ENCODE measurements at regions not wholly inside any gene's neighbourhood (a gene's known extent, or its start where the extent isn't known, plus 50 kb on each side); places are given as distances from the start of the nearest gene placed in this dataset.
"Not testable (repeated sequence)": the region's sequence is repeated elsewhere in the genome, so short reads cannot be mapped to it uniquely, and the experiment has no call there.

DNA sequence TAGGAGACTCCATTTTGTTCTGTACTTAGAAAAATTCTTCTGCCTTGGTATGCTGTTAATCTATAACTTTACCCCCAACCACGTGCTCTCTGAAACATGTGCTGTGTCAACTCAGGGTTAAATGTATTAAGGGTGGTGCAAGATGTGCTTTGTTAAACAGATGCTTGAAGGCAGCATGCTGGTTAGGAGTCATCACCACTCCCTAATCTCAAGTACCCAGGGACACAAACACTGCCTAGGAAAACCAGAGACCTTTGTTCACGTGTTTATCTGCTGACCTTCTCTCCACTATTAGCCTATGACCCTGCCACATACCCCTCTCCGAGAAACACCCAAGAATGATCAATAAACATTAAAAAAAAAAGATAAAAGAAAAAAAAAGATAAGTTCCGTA lies 93.0 kb upstream of the ZNF519 start:
- ATAC-seq (replicated peaks in 1 of 4); H3K27ac Mint-ChIP-seq; H3K27me3 Mint-ChIP-seq; H3K27me3 ChIP-seq (replicated peaks in 1 of 2; ENCODE audit: control insufficient read depth in 2 of 2, extremely low read depth in 1 of 2, insufficient read depth in 2 of 2, low read length in 1 of 2); CTCF ChIA-PET; DNase-seq; H3K9me3 Mint-ChIP-seq; H3K4me1 ChIP-seq (ENCODE audit: control insufficient read depth in 1 of 2, extremely low read depth in 1 of 2, insufficient read depth in 2 of 2, low read length in 2 of 2); H3K9me3 ChIP-seq; H3K4me3 ChIP-seq (ENCODE audit: control insufficient read depth in 1 of 2, extremely low read depth in 1 of 2, low read length in 1 of 2); H3K4me3 Mint-ChIP-seq; POLR2A ChIA-PET; H3K4me1 Mint-ChIP-seq; H3K36me3 ChIP-seq (ENCODE audit: control insufficient read depth in 2 of 2, extremely low read depth in 1 of 2, insufficient read depth in 1 of 2, low read length in 1 of 2); H3K27ac ChIP-seq (ENCODE audit: low read length): not testable (repeated sequence)
- peaks cover 28% of the 10 kb centered on the region for H3K36me3 Mint-ChIP-seq
- no CpG with 5 or more reads among the region's 4 CpGs for WGBS (ENCODE audit: insufficient coverage)

GRCh38 chr18:14224551-14225285 lies 92.5 kb upstream of the ZNF519 start:
- WGBS (ENCODE audit: insufficient coverage) = 96% methylated on average over 19 of the region's 27 CpGs
- ATAC-seq (replicated peaks in 1 of 4); DNase-seq; H3K27me3 ChIP-seq (replicated peaks in 1 of 2; ENCODE audit: control insufficient read depth in 2 of 2, extremely low read depth in 1 of 2, insufficient read depth in 2 of 2, low read length in 1 of 2); H3K4me3 ChIP-seq (ENCODE audit: control insufficient read depth in 1 of 2, extremely low read depth in 1 of 2, low read length in 1 of 2); H3K27ac Mint-ChIP-seq; H3K27ac ChIP-seq (ENCODE audit: low read length); H3K4me1 Mint-ChIP-seq; POLR2A ChIA-PET; H3K27me3 Mint-ChIP-seq; H3K9me3 Mint-ChIP-seq; H3K4me3 Mint-ChIP-seq; H3K36me3 ChIP-seq (ENCODE audit: control insufficient read depth in 2 of 2, extremely low read depth in 1 of 2, insufficient read depth in 1 of 2, low read length in 1 of 2); H3K4me1 ChIP-seq (ENCODE audit: control insufficient read depth in 1 of 2, extremely low read depth in 1 of 2, insufficient read depth in 2 of 2, low read length in 2 of 2); H3K9me3 ChIP-seq; CTCF ChIA-PET: not testable (repeated sequence)
- H3K36me3 Mint-ChIP-seq = peaks cover 30% of the 10 kb centered on the region

GRCh38 chr18:14223919-14224318 lies 91.7 kb upstream of the ZNF519 start:
- H3K4me1 Mint-ChIP-seq, POLR2A ChIA-PET, CTCF ChIA-PET: not testable (repeated sequence)

DNA sequence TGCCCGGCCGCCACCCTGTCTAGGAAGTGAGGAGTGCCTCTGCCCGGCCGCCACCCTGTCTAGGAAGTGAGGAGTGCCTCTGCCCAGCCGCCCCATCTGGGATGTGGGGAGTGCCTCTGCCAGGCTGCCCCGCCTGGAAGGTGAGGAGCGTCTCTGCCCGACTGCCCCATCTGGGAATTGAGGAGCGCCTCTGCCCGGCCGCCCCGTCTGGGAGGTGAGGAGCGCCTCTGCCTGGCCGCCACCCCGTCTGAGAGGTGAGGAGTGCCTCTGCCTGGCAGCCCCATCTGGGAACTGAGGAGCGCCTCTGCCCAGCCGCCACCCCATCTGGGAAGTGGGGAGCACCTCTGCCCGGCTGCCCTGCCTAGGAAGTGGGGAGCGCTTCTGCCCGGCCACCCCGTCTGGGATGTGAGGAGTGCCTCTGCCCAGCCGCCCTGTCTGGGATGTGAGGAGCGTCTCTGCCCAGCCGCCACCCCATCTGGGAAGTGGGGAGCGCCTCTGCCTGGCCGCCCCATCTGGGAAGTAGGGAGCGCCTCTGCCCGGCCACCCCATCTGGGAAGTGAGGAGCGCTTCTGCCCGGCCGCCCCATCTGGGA lies 91.1 kb upstream of the ZNF519 start:
- DNase-seq; H3K4me3 Mint-ChIP-seq; ATAC-seq (replicated peaks in 1 of 4); H3K4me1 ChIP-seq (ENCODE audit: control insufficient read depth in 1 of 2, extremely low read depth in 1 of 2, insufficient read depth in 2 of 2, low read length in 2 of 2); H3K4me1 Mint-ChIP-seq; H3K9me3 ChIP-seq; CTCF ChIA-PET; H3K9me3 Mint-ChIP-seq; H3K27me3 Mint-ChIP-seq; H3K27me3 ChIP-seq (replicated peaks in 1 of 2; ENCODE audit: control insufficient read depth in 2 of 2, extremely low read depth in 1 of 2, insufficient read depth in 2 of 2, low read length in 1 of 2); POLR2A ChIA-PET; H3K36me3 ChIP-seq (ENCODE audit: control insufficient read depth in 2 of 2, extremely low read depth in 1 of 2, insufficient read depth in 1 of 2, low read length in 1 of 2); H3K4me3 ChIP-seq (ENCODE audit: control insufficient read depth in 1 of 2, extremely low read depth in 1 of 2, low read length in 1 of 2); H3K27ac ChIP-seq (ENCODE audit: low read length); H3K27ac Mint-ChIP-seq: not testable (repeated sequence)
- WGBS (ENCODE audit: insufficient coverage) = 96% methylated on average over 23 of the region's 31 CpGs
- peaks cover 26% of the 10 kb centered on the region for H3K36me3 Mint-ChIP-seq

More at GRCh38 chr18:14223919-14224318, 91.7 kb upstream of the ZNF519 start:
- not testable (repeated sequence) for H3K27ac ChIP-seq (ENCODE audit: low read length); DNase-seq; H3K27me3 ChIP-seq (replicated peaks in 1 of 2; ENCODE audit: control insufficient read depth in 2 of 2, extremely low read depth in 1 of 2, insufficient read depth in 2 of 2, low read length in 1 of 2); ATAC-seq (replicated peaks in 1 of 4); H3K27me3 Mint-ChIP-seq; H3K4me3 Mint-ChIP-seq; H3K4me1 ChIP-seq (ENCODE audit: control insufficient read depth in 1 of 2, extremely low read depth in 1 of 2, insufficient read depth in 2 of 2, low read length in 2 of 2); H3K36me3 ChIP-seq (ENCODE audit: control insufficient read depth in 2 of 2, extremely low read depth in 1 of 2, insufficient read depth in 1 of 2, low read length in 1 of 2); H3K9me3 Mint-ChIP-seq; H3K4me3 ChIP-seq (ENCODE audit: control insufficient read depth in 1 of 2, extremely low read depth in 1 of 2, low read length in 1 of 2); H3K9me3 ChIP-seq; H3K27ac Mint-ChIP-seq
- WGBS (ENCODE audit: insufficient coverage) = 100% methylated on average over 2 of the region's 16 CpGs
- H3K36me3 Mint-ChIP-seq = peaks cover 29% of the 10 kb centered on the region

- H3K27me3 Mint-ChIP-seq; H3K27ac ChIP-seq (ENCODE audit: low read length); H3K4me1 Mint-ChIP-seq; CTCF ChIA-PET; DNase-seq; H3K27me3 ChIP-seq (replicated peaks in 1 of 2; ENCODE audit: control insufficient read depth in 2 of 2, extremely low read depth in 1 of 2, insufficient read depth in 2 of 2, low read length in 1 of 2); ATAC-seq (replicated peaks in 1 of 4); H3K4me3 Mint-ChIP-seq; H3K4me3 ChIP-seq (ENCODE audit: control insufficient read depth in 1 of 2, extremely low read depth in 1 of 2, low read length in 1 of 2); POLR2A ChIA-PET; H3K9me3 Mint-ChIP-seq; H3K4me1 ChIP-seq (ENCODE audit: control insufficient read depth in 1 of 2, extremely low read depth in 1 of 2, insufficient read depth in 2 of 2, low read length in 2 of 2); H3K9me3 ChIP-seq; H3K36me3 ChIP-seq (ENCODE audit: control insufficient read depth in 2 of 2, extremely low read depth in 1 of 2, insufficient read depth in 1 of 2, low read length in 1 of 2); H3K27ac Mint-ChIP-seq: not testable (repeated sequence)
- 93% methylated on average over 20 of the region's 31 CpGs for WGBS (ENCODE audit: insufficient coverage)
- H3K36me3 Mint-ChIP-seq = peaks cover 26% of the 10 kb centered on the region
Observed at GRCh38 chr18:14222354-14223221, 90.4 kb upstream of the ZNF519 start.

- H3K27me3 ChIP-seq (replicated peaks in 1 of 2; ENCODE audit: control insufficient read depth in 2 of 2, extremely low read depth in 1 of 2, insufficient read depth in 2 of 2, low read length in 1 of 2) = no peaks in the 10 kb centered on the region
- H3K4me3 Mint-ChIP-seq = no peak overlapping the region
- no peaks in the 10 kb centered on the region for H3K4me1 ChIP-seq (ENCODE audit: control insufficient read depth in 1 of 2, extremely low read depth in 1 of 2, insufficient read depth in 2 of 2, low read length in 2 of 2)
- ChIA-PET CTCF (no interaction called here), POLR2A (no interaction called here)
- no peaks in the 10 kb centered on the region for H3K27me3 Mint-ChIP-seq
- ATAC-seq (replicated peaks in 1 of 4) = no peak
- H3K4me1 Mint-ChIP-seq = no peaks in the 10 kb centered on the region
- no peaks in the 10 kb centered on the region for H3K9me3 ChIP-seq
- no peak overlapping the region for H3K4me3 ChIP-seq (ENCODE audit: control insufficient read depth in 1 of 2, extremely low read depth in 1 of 2, low read length in 1 of 2)
- 96% methylated on average over 13 of the region's 14 CpGs for WGBS (ENCODE audit: insufficient coverage)
- H3K36me3 Mint-ChIP-seq = peaks cover 26% of the 10 kb centered on the region
- H3K36me3 ChIP-seq (ENCODE audit: control insufficient read depth in 2 of 2, extremely low read depth in 1 of 2, insufficient read depth in 1 of 2, low read length in 1 of 2) = no peaks in the 10 kb centered on the region
- H3K9me3 Mint-ChIP-seq = peaks cover 0 to 4% (median 0%) of the 10 kb centered on the region in 3 donors
- DNase-seq = no peak
- no peak overlapping the region for H3K27ac ChIP-seq (ENCODE audit: low read length)
- H3K27ac Mint-ChIP-seq = no peak overlapping the region
Observed at GRCh38 chr18:14221689-14222088, 89.5 kb upstream of the ZNF519 start.
